ENCODE measurements at regions not wholly inside any gene's neighbourhood (a gene's known extent, or its start where the extent isn't known, plus 50 kb on each side); places are given as distances from the start of the nearest gene placed in this dataset.
"Not testable (repeated sequence)": the region's sequence is repeated elsewhere in the genome, so short reads cannot be mapped to it uniquely, and the experiment has no call there.

GRCh38 chr4:108453366-108453765 is 167.0 kb upstream of the RPL34 start:
- no peaks in the 10 kb centered on the region for H3K4me1 ChIP-seq (ENCODE audit: control insufficient read depth, insufficient read depth, low read length)
- no peaks in the 10 kb centered on the region for H3K9me3 ChIP-seq (replicated peaks; ENCODE audit: low read length)
- no peak overlapping the region for H3K9ac ChIP-seq (ENCODE audit: low read depth, low read length)

GRCh38 chr4:108450236-108450898 is 170.0 kb upstream of the RPL34 start:
- H3K36me3 ChIP-seq (ENCODE audit: insufficient read depth, low read length), result no peaks in the 10 kb centered on the region
- no peak overlapping the region for H3K4me3 ChIP-seq (ENCODE audit: low read length)
- no peak overlapping the region for H3K4me2 ChIP-seq (ENCODE audit: low read length)
- no peaks in the 10 kb centered on the region for H3K4me1 ChIP-seq (ENCODE audit: control insufficient read depth, insufficient read depth, low read length)
- no peak overlapping the region for H3K9ac ChIP-seq (ENCODE audit: low read depth, low read length)
- no peaks in the 10 kb centered on the region for H3K9me3 ChIP-seq (replicated peaks; ENCODE audit: low read length)
- H3K27me3 ChIP-seq (ENCODE audit: control insufficient read depth, insufficient read depth, low read length), result peaks cover 20% of the 10 kb centered on the region

More at GRCh38 chr4:108453366-108453765, 167.0 kb upstream of the RPL34 start:
- H3K27me3 ChIP-seq (ENCODE audit: control insufficient read depth, insufficient read depth, low read length), result peaks cover 20% of the 10 kb centered on the region
- no peaks in the 10 kb centered on the region for H3K36me3 ChIP-seq (ENCODE audit: insufficient read depth, low read length)
- H3K4me2 ChIP-seq (ENCODE audit: low read length), result no peak overlapping the region
- H3K4me3 ChIP-seq (ENCODE audit: low read length), result no peak overlapping the region

- Histone ChIP-seq H3K4me2 (ENCODE audit: low read length) (no peak overlapping the region), H3K9me3 (replicated peaks; ENCODE audit: low read length) (no peaks in the 10 kb centered on the region), H3K36me3 (ENCODE audit: insufficient read depth, low read length) (no peaks in the 10 kb centered on the region), H3K4me1 (ENCODE audit: control insufficient read depth, insufficient read depth, low read length) (no peaks in the 10 kb centered on the region), H3K9ac (ENCODE audit: low read depth, low read length) (no peak overlapping the region), H3K27me3 (ENCODE audit: control insufficient read depth, insufficient read depth, low read length) (peaks cover 18% of the 10 kb centered on the region), H3K4me3 (ENCODE audit: low read length) (no peak overlapping the region)
These were observed 171.2 kb upstream of the RPL34 start for GRCh38 chr4:108449129-108449528.

- Histone ChIP-seq H3K9ac (ENCODE audit: low read depth, low read length) (no peak overlapping the region), H3K27me3 (ENCODE audit: control insufficient read depth, insufficient read depth, low read length) (peaks cover 14% of the 10 kb centered on the region), H3K9me3 (replicated peaks; ENCODE audit: low read length) (no peaks in the 10 kb centered on the region), H3K36me3 (ENCODE audit: insufficient read depth, low read length) (no peaks in the 10 kb centered on the region), H3K4me3 (ENCODE audit: low read length) (no peak overlapping the region), H3K4me1 (ENCODE audit: control insufficient read depth, insufficient read depth, low read length) (no peaks in the 10 kb centered on the region), H3K4me2 (ENCODE audit: low read length) (no peak overlapping the region)
These were observed 173.8 kb upstream of the RPL34 start for GRCh38 chr4:108446556-108446955.

GRCh38 chr4:108445716-108446115 is 174.7 kb upstream of the RPL34 start:
- Histone ChIP-seq H3K9ac (ENCODE audit: low read depth, low read length) (no peak overlapping the region), H3K36me3 (ENCODE audit: insufficient read depth, low read length) (no peaks in the 10 kb centered on the region), H3K27me3 (ENCODE audit: control insufficient read depth, insufficient read depth, low read length) (peaks cover 14% of the 10 kb centered on the region)

GRCh38 chr4:108443585-108443984 is 176.8 kb upstream of the RPL34 start:
- Histone ChIP-seq H3K9ac (ENCODE audit: low read depth, low read length) (no peak overlapping the region), H3K4me2 (ENCODE audit: low read length) (no peak overlapping the region), H3K27me3 (ENCODE audit: control insufficient read depth, insufficient read depth, low read length) (peaks cover 14% of the 10 kb centered on the region), H3K36me3 (ENCODE audit: insufficient read depth, low read length) (no peaks in the 10 kb centered on the region), H3K4me3 (ENCODE audit: low read length) (no peak overlapping the region), H3K9me3 (replicated peaks; ENCODE audit: low read length) (no peaks in the 10 kb centered on the region), H3K4me1 (ENCODE audit: control insufficient read depth, insufficient read depth, low read length) (no peaks in the 10 kb centered on the region)

More at GRCh38 chr4:108445716-108446115, 174.7 kb upstream of the RPL34 start:
- H3K4me2 ChIP-seq (ENCODE audit: low read length), result no peak overlapping the region
- no peak overlapping the region for H3K4me3 ChIP-seq (ENCODE audit: low read length)
- no peaks in the 10 kb centered on the region for H3K4me1 ChIP-seq (ENCODE audit: control insufficient read depth, insufficient read depth, low read length)
- no peaks in the 10 kb centered on the region for H3K9me3 ChIP-seq (replicated peaks; ENCODE audit: low read length)

- Histone ChIP-seq H3K4me3 (ENCODE audit: low read length) (no peak overlapping the region), H3K27me3 (ENCODE audit: control insufficient read depth, insufficient read depth, low read length) (no peaks in the 10 kb centered on the region), H3K36me3 (ENCODE audit: insufficient read depth, low read length) (no peaks in the 10 kb centered on the region), H3K9me3 (replicated peaks; ENCODE audit: low read length) (no peaks in the 10 kb centered on the region), H3K4me2 (ENCODE audit: low read length) (no peak overlapping the region), H3K4me1 (ENCODE audit: control insufficient read depth, insufficient read depth, low read length) (no peaks in the 10 kb centered on the region), H3K9ac (ENCODE audit: low read depth, low read length) (no peak overlapping the region)
These were observed 186.5 kb upstream of the RPL34 start for GRCh38 chr4:108433832-108434231.

- not testable (repeated sequence) for H3K36me3 ChIP-seq (ENCODE audit: insufficient read depth, low read length); H3K4me3 ChIP-seq (ENCODE audit: low read length); H3K27me3 ChIP-seq (ENCODE audit: control insufficient read depth, insufficient read depth, low read length)
These were observed 187.0 kb upstream of the RPL34 start for GRCh38 chr4:108433394-108433793.

GRCh38 chr4:108432418-108432817 is 188.0 kb upstream of the RPL34 start:
- H3K4me1 ChIP-seq (ENCODE audit: control insufficient read depth, insufficient read depth, low read length), result peaks cover 4% of the 10 kb centered on the region
- no peak overlapping the region for H3K4me2 ChIP-seq (ENCODE audit: low read length)
- no peaks in the 10 kb centered on the region for H3K36me3 ChIP-seq (ENCODE audit: insufficient read depth, low read length)
- no peaks in the 10 kb centered on the region for H3K9me3 ChIP-seq (replicated peaks; ENCODE audit: low read length)
- no peak overlapping the region for H3K4me3 ChIP-seq (ENCODE audit: low read length)
- no peak overlapping the region for H3K9ac ChIP-seq (ENCODE audit: low read depth, low read length)
- no peaks in the 10 kb centered on the region for H3K27me3 ChIP-seq (ENCODE audit: control insufficient read depth, insufficient read depth, low read length)

More at GRCh38 chr4:108433394-108433793, 187.0 kb upstream of the RPL34 start:
- H3K9ac ChIP-seq (ENCODE audit: low read depth, low read length); H3K4me2 ChIP-seq (ENCODE audit: low read length); H3K4me1 ChIP-seq (ENCODE audit: control insufficient read depth, insufficient read depth, low read length); H3K9me3 ChIP-seq (replicated peaks; ENCODE audit: low read length): not testable (repeated sequence)

- Histone ChIP-seq H3K4me1 (ENCODE audit: control insufficient read depth, insufficient read depth, low read length) (peaks cover 8% of the 10 kb centered on the region), H3K36me3 (ENCODE audit: insufficient read depth, low read length) (no peaks in the 10 kb centered on the region), H3K4me2 (ENCODE audit: low read length) (no peak overlapping the region), H3K27me3 (ENCODE audit: control insufficient read depth, insufficient read depth, low read length) (no peaks in the 10 kb centered on the region), H3K9ac (ENCODE audit: low read depth, low read length) (no peak overlapping the region), H3K4me3 (ENCODE audit: low read length) (no peak overlapping the region), H3K9me3 (replicated peaks; ENCODE audit: low read length) (no peaks in the 10 kb centered on the region)
These were observed 188.4 kb upstream of the RPL34 start for GRCh38 chr4:108431986-108432385.

- Histone ChIP-seq H3K27me3 (ENCODE audit: control insufficient read depth, insufficient read depth, low read length) (no peaks in the 10 kb centered on the region), H3K4me1 (ENCODE audit: control insufficient read depth, insufficient read depth, low read length) (peaks cover 16% of the 10 kb centered on the region), H3K36me3 (ENCODE audit: insufficient read depth, low read length) (no peaks in the 10 kb centered on the region), H3K4me2 (ENCODE audit: low read length) (no peak overlapping the region), H3K9me3 (replicated peaks; ENCODE audit: low read length) (no peaks in the 10 kb centered on the region), H3K9ac (ENCODE audit: low read depth, low read length) (no peak overlapping the region), H3K4me3 (ENCODE audit: low read length) (no peak overlapping the region)
These were observed 189.5 kb upstream of the RPL34 start for GRCh38 chr4:108430921-108431320.

GRCh38 chr4:108429662-108430061 is 190.7 kb upstream of the RPL34 start:
- Histone ChIP-seq H3K9me3 (replicated peaks; ENCODE audit: low read length) (no peaks in the 10 kb centered on the region), H3K9ac (ENCODE audit: low read depth, low read length) (no peak overlapping the region)

More at GRCh38 chr4:108429662-108430061, 190.7 kb upstream of the RPL34 start:
- Histone ChIP-seq H3K36me3 (ENCODE audit: insufficient read depth, low read length) (no peaks in the 10 kb centered on the region), H3K4me2 (ENCODE audit: low read length) (no peak overlapping the region), H3K4me3 (ENCODE audit: low read length) (no peak overlapping the region), H3K27me3 (ENCODE audit: control insufficient read depth, insufficient read depth, low read length) (no peaks in the 10 kb centered on the region), H3K4me1 (ENCODE audit: control insufficient read depth, insufficient read depth, low read length) (peaks cover 19% of the 10 kb centered on the region)

Measured in skeletal muscle satellite cell (primary cell).